HG03432 (cell line): ENCODE measurements at regions not wholly inside any gene's neighbourhood (a gene's known extent, or its start where the extent isn't known, plus 50 kb on each side); places are given as distances from the start of the nearest gene placed in this dataset.

Experiments
- ATAC-seq: cut with Tn5 transposase; IDR thresholded peaks from one replicate; pipeline ENCODE4 v1.9.1; 2021; ENCODE audit warnings: mild to moderate bottlenecking, moderate library complexity; ENCODE audit not compliant: unreplicated experiment

GRCh38 chr16:73384506-73385089 lies 336.7 kb upstream of the ZFHX3 start:
- ATAC-seq = no peak

- no peak for ATAC-seq
These were observed 336.0 kb upstream of the ZFHX3 start for GRCh38 chr16:73383988-73384365.

GRCh38 chr16:73383195-73383987 lies 335.5 kb upstream of the ZFHX3 start:
- ATAC-seq = no peak

GRCh38 chr16:73378471-73378870 lies 330.5 kb upstream of the ZFHX3 start:
- ATAC-seq = no peak

- no peak for ATAC-seq
These were observed 323.8 kb upstream of the ZFHX3 start for GRCh38 chr16:73371584-73372319.

- ATAC-seq = no peak
These were observed 321.9 kb upstream of the ZFHX3 start for GRCh38 chr16:73369851-73370250.

GRCh38 chr16:73368715-73369114 lies 320.8 kb upstream of the ZFHX3 start:
- ATAC-seq = no peak

- ATAC-seq = no peak
These were observed 317.2 kb upstream of the ZFHX3 start for GRCh38 chr16:73365016-73365551.

GRCh38 chr16:73364413-73364812 lies 316.5 kb upstream of the ZFHX3 start:
- ATAC-seq = no peak

GRCh38 chr16:73361061-73361460 lies 313.1 kb upstream of the ZFHX3 start:
- no peak for ATAC-seq

- no peak for ATAC-seq
These were observed 308.6 kb upstream of the ZFHX3 start for GRCh38 chr16:73356401-73357079.

- ATAC-seq = no peak
These were observed 308.1 kb upstream of the ZFHX3 start for GRCh38 chr16:73355981-73356380.

- no peak for ATAC-seq
These were observed 306.5 kb upstream of the ZFHX3 start for GRCh38 chr16:73354434-73354833.

- no peak for ATAC-seq
These were observed 303.0 kb upstream of the ZFHX3 start for GRCh38 chr16:73350707-73351452.

GRCh38 chr16:73347500-73348375 lies 299.8 kb upstream of the ZFHX3 start:
- ATAC-seq = no peak

GRCh38 chr16:73339821-73340220 lies 291.9 kb upstream of the ZFHX3 start:
- ATAC-seq = no peak

GRCh38 chr16:73337373-73338296 lies 289.7 kb upstream of the ZFHX3 start:
- no peak for ATAC-seq
